IMR-90 (cell line): ENCODE measurements at regions not wholly inside any gene's neighbourhood (a gene's known extent, or its start where the extent isn't known, plus 50 kb on each side); places are given as distances from the start of the nearest gene placed in this dataset.

Experiments
- BHLHE40 ChIP-seq: fragments of 150-350 bp; IDR thresholded peaks from 2 replicates; pipeline ENCODE4 v1.6.1; 2016; ENCODE audit warnings: mild to moderate bottlenecking, low read depth, low read length
- CHD1 ChIP-seq: IDR thresholded peaks from 2 replicates; pipeline ENCODE4 v1.6.1; 2012; ENCODE audit warnings: low read depth, low read length, improper control_type of control experiment
- FOS ChIP-seq: fragments of 150-350 bp; IDR thresholded peaks from 2 replicates; pipeline ENCODE4 v1.6.1; 2016; ENCODE audit warnings: low read depth, low read length
- MAFK ChIP-seq: IDR thresholded peaks from 2 replicates; pipeline ENCODE4 v1.6.1; 2012; ENCODE audit warnings: low read depth, low read length, improper control_type of control experiment
- POLR2A ChIP-seq: IDR thresholded peaks from 2 replicates; pipeline ENCODE4 v1.6.1; 2012; ENCODE audit warnings: mild to moderate bottlenecking, low read depth, low read length
- RAD21 ChIP-seq: IDR thresholded peaks from 2 replicates; pipeline ENCODE4 v1.6.1; 2012; ENCODE audit warnings: low read length, improper control_type of control experiment
- RFX5 ChIP-seq: IDR thresholded peaks from 2 replicates; pipeline ENCODE4 v1.8.0; 2012; ENCODE audit warnings: low read depth, mild to moderate bottlenecking, low read length, moderate library complexity
- TF ChIP-seq, protein P1 (sequence below): conservative IDR thresholded peaks from 2 replicates; pipeline ENCODE4 v1.5.1; 2012; ENCODE audit warnings: mild to moderate bottlenecking, low read depth, low read length, improper control_type of control experiment
- TF ChIP-seq, protein P2 (sequence below): fragments of 150-350 bp; IDR thresholded peaks from 2 replicates; pipeline ENCODE4 v1.6.1; 2016; ENCODE audit warnings: low read depth, mild to moderate bottlenecking, low read length, moderate library complexity, borderline replicate concordance
- TF ChIP-seq, protein P3 (sequence below): fragments of 150-350 bp; IDR thresholded peaks from 2 replicates; pipeline ENCODE4 v1.6.1; 2017; ENCODE audit warnings: mild to moderate bottlenecking, antibody characterized with exemption, low read length, low read depth

DNA sequence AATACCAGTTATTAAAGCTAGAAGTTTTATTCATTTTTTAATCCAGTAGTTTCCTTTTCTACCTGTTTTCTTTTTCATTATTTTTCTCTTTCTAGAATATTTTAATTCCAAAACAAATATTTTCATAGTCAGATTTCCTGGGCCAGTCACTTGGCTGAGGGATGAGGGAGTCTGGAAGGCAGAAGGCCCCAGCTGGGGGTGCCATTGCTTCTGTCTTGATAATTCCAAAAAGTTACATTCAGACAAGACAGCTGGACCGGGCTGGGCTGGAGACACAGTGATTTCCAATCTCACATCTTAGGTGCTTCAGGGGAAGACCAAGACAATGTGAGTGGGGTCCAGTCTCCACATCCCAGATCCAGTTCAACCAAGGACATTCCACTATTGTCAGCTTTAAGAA lies 263.5 kb downstream of the TMA16 start:
- TF ChIP-seq, protein P1, sequence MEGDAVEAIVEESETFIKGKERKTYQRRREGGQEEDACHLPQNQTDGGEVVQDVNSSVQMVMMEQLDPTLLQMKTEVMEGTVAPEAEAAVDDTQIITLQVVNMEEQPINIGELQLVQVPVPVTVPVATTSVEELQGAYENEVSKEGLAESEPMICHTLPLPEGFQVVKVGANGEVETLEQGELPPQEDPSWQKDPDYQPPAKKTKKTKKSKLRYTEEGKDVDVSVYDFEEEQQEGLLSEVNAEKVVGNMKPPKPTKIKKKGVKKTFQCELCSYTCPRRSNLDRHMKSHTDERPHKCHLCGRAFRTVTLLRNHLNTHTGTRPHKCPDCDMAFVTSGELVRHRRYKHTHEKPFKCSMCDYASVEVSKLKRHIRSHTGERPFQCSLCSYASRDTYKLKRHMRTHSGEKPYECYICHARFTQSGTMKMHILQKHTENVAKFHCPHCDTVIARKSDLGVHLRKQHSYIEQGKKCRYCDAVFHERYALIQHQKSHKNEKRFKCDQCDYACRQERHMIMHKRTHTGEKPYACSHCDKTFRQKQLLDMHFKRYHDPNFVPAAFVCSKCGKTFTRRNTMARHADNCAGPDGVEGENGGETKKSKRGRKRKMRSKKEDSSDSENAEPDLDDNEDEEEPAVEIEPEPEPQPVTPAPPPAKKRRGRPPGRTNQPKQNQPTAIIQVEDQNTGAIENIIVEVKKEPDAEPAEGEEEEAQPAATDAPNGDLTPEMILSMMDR: no peak
- TF ChIP-seq RAD21: no peak
- TF ChIP-seq MAFK: no peak
- no peak for TF ChIP-seq FOS
- TF ChIP-seq, protein P2, sequence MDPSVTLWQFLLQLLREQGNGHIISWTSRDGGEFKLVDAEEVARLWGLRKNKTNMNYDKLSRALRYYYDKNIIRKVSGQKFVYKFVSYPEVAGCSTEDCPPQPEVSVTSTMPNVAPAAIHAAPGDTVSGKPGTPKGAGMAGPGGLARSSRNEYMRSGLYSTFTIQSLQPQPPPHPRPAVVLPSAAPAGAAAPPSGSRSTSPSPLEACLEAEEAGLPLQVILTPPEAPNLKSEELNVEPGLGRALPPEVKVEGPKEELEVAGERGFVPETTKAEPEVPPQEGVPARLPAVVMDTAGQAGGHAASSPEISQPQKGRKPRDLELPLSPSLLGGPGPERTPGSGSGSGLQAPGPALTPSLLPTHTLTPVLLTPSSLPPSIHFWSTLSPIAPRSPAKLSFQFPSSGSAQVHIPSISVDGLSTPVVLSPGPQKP: no peak
- TF ChIP-seq, protein P3, sequence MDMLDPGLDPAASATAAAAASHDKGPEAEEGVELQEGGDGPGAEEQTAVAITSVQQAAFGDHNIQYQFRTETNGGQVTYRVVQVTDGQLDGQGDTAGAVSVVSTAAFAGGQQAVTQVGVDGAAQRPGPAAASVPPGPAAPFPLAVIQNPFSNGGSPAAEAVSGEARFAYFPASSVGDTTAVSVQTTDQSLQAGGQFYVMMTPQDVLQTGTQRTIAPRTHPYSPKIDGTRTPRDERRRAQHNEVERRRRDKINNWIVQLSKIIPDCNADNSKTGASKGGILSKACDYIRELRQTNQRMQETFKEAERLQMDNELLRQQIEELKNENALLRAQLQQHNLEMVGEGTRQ: no peak
- no peak for TF ChIP-seq POLR2A
- no peak for TF ChIP-seq BHLHE40
- no peak for TF ChIP-seq RFX5
- TF ChIP-seq CHD1: no peak
